Astrocyte (in vitro differentiated cells and primary cell): ENCODE measurements at regions not wholly inside any gene's neighbourhood (a gene's known extent, or its start where the extent isn't known, plus 50 kb on each side); places are given as distances from the start of the nearest gene placed in this dataset.

ENCODE experiments used
- DNase-seq: peaks from one replicate; pipeline ENCODE4 v3.0.0-alpha.2; 2010; ENCODE audit warnings: low read depth
- FAIRE-seq: peaks from 2 replicates; lab custom pipeline; 2011; peaks lifted over from hg19 to GRCh38; lab: Jason Lieb, UNC
- H2AFZ ChIP-seq: 2 replicates; pipeline ENCODE4 v1.6.0; 2012; ENCODE audit warnings: low read depth, low read length, inconsistent platforms
- H3K27ac ChIP-seq: 2 replicates; pipeline ENCODE4 v1.5.1; 2011; ENCODE audit warnings: low read depth, low read length, inconsistent platforms
- H3K27me3 ChIP-seq: 2 replicates; pipeline ENCODE4 v1.6.0; 2011; ENCODE audit warnings: low read length, inconsistent platforms; ENCODE audit not compliant: insufficient read depth
- H3K36me3 ChIP-seq: 2 replicates; pipeline ENCODE4 v1.5.1; 2011; ENCODE audit warnings: low read length, inconsistent platforms; ENCODE audit not compliant: insufficient read depth
- H3K4me1 ChIP-seq: 2 replicates; pipeline ENCODE4 v1.5.1; 2011; ENCODE audit warnings: low read length, inconsistent platforms; ENCODE audit not compliant: insufficient read depth
- H3K4me2 ChIP-seq: 2 replicates; pipeline ENCODE4 v1.6.0; 2012; ENCODE audit warnings: low read length, inconsistent platforms
- H3K4me3 ChIP-seq: 2 replicates; pipeline ENCODE4 v1.5.1; 2011; ENCODE audit warnings: low read depth, mild to moderate bottlenecking, low read length, inconsistent platforms; ENCODE audit not compliant: insufficient read depth
- H3K79me2 ChIP-seq: 2 replicates; pipeline ENCODE4 v1.6.0; 2012; ENCODE audit warnings: mild to moderate bottlenecking, low read length, inconsistent platforms; ENCODE audit not compliant: insufficient read depth
- H3K9ac ChIP-seq: 2 replicates; pipeline ENCODE4 v1.6.0; 2012; ENCODE audit warnings: mild to moderate bottlenecking, low read length, inconsistent platforms
- H3K9me3 ChIP-seq: 2 replicates; pipeline ENCODE4 v1.5.1; 2012; ENCODE audit warnings: low read depth, mild to moderate bottlenecking, low read length, inconsistent platforms; ENCODE audit not compliant: insufficient read depth
- H4K20me1 ChIP-seq: 2 replicates; pipeline ENCODE4 v1.6.0; 2012; ENCODE audit warnings: low read length, inconsistent platforms; ENCODE audit not compliant: insufficient read depth
- H3K27ac Mint-ChIP-seq: one replicate; pipeline ENCODE4 v1.8.0; 2021; ENCODE audit warnings: mild to moderate bottlenecking, mixed read lengths; ENCODE audit not compliant: unreplicated experiment
- H3K27me3 Mint-ChIP-seq: one replicate; pipeline ENCODE4 v1.8.0; 2021; ENCODE audit warnings: low read depth, mixed read lengths; ENCODE audit not compliant: unreplicated experiment
- H3K36me3 Mint-ChIP-seq: one replicate; pipeline ENCODE4 v1.8.0; 2021; ENCODE audit warnings: low read depth, mixed read lengths; ENCODE audit not compliant: unreplicated experiment
- H3K4me1 Mint-ChIP-seq: one replicate; pipeline ENCODE4 v1.8.0; 2021; ENCODE audit warnings: low read depth, mixed read lengths; ENCODE audit not compliant: unreplicated experiment
- H3K4me3 Mint-ChIP-seq: one replicate; pipeline ENCODE4 v1.8.0; 2021; ENCODE audit warnings: mild to moderate bottlenecking, moderate library complexity, mixed read lengths; ENCODE audit not compliant: unreplicated experiment
- H3K9me3 Mint-ChIP-seq: one replicate; pipeline ENCODE4 v1.8.0; 2021; ENCODE audit warnings: mild to moderate bottlenecking, mixed read lengths; ENCODE audit not compliant: unreplicated experiment
- CTCF ChIP-seq: IDR thresholded peaks from 2 replicates; pipeline ENCODE4 v1.5.1; 2011; ENCODE audit warnings: low read depth, mild to moderate bottlenecking, inconsistent platforms, low read length, moderate library complexity; ENCODE audit not compliant: insufficient read depth
- EZH2 ChIP-seq: IDR thresholded peaks from 2 replicates; pipeline ENCODE4 v1.6.1; 2012; ENCODE audit warnings: mild to moderate bottlenecking, low read length, inconsistent platforms; ENCODE audit not compliant: insufficient read depth

- H3K27me3 Mint-ChIP-seq, result peaks cover 14% of the 10 kb centered on the region
- no peak for DNase-seq
- H3K27ac ChIP-seq, result no peak overlapping the region
Measured at GRCh38 chr12:113582521-113583218, 111.0 kb upstream of the LHX5 start.

GRCh38 chr12:113581342-113581741 is 109.7 kb upstream of the LHX5 start:
- Mint-ChIP-seq H3K4me1 (no peaks in the 10 kb centered on the region), H3K9me3 (peaks cover 16% of the 10 kb centered on the region), H3K36me3 (no peaks in the 10 kb centered on the region), H3K4me3 (no peak overlapping the region), H3K27ac (no peak overlapping the region), H3K27me3 (peaks cover 16% of the 10 kb centered on the region)
- Histone ChIP-seq H3K27ac (no peak overlapping the region), H3K4me1 (no peaks in the 10 kb centered on the region), H3K4me2 (no peak overlapping the region), H3K79me2 (no peaks in the 10 kb centered on the region), H3K36me3 (no peaks in the 10 kb centered on the region), H3K9me3 (no peaks in the 10 kb centered on the region), H2AFZ (no peak overlapping the region), H4K20me1 (no peaks in the 10 kb centered on the region), H3K4me3 (no peak overlapping the region), H3K9ac (no peak overlapping the region), H3K27me3 (no peaks in the 10 kb centered on the region)
- FAIRE-seq (no peak), DNase-seq (no peak)
- TF ChIP-seq EZH2, result no peak

More at GRCh38 chr12:113582521-113583218, 111.0 kb upstream of the LHX5 start:
- TF ChIP-seq EZH2 (no peak), CTCF (no peak)
- Histone ChIP-seq H3K27me3 (no peaks in the 10 kb centered on the region), H3K9ac (no peak overlapping the region), H3K4me3 (no peak overlapping the region), H4K20me1 (no peaks in the 10 kb centered on the region), H3K9me3 (no peaks in the 10 kb centered on the region), H3K4me1 (no peaks in the 10 kb centered on the region), H3K79me2 (no peaks in the 10 kb centered on the region), H3K4me2 (no peak overlapping the region), H3K36me3 (no peaks in the 10 kb centered on the region), H2AFZ (no peak overlapping the region)
- no peak for FAIRE-seq
- no peaks in the 10 kb centered on the region for H3K36me3 Mint-ChIP-seq
- H3K4me1 Mint-ChIP-seq, result peaks cover 3% of the 10 kb centered on the region
- H3K9me3 Mint-ChIP-seq, result peaks cover 16% of the 10 kb centered on the region
- no peak overlapping the region for H3K4me3 Mint-ChIP-seq
- no peak overlapping the region for H3K27ac Mint-ChIP-seq

GRCh38 chr12:113580437-113580836 is 108.8 kb upstream of the LHX5 start:
- H3K9ac ChIP-seq, result no peak overlapping the region
- no peak overlapping the region for H2AFZ ChIP-seq
- H3K27me3 ChIP-seq, result no peaks in the 10 kb centered on the region
- H4K20me1 ChIP-seq, result no peaks in the 10 kb centered on the region
- Mint-ChIP-seq H3K27me3 (peaks cover 23% of the 10 kb centered on the region), H3K4me1 (no peaks in the 10 kb centered on the region), H3K36me3 (no peaks in the 10 kb centered on the region), H3K9me3 (peaks cover 16% of the 10 kb centered on the region), H3K4me3 (no peak overlapping the region), H3K27ac (no peak overlapping the region)
- H3K27ac ChIP-seq, result no peak overlapping the region
- H3K4me1 ChIP-seq, result no peaks in the 10 kb centered on the region
- no peak overlapping the region for H3K4me2 ChIP-seq
- no peak for DNase-seq
- H3K79me2 ChIP-seq, result no peaks in the 10 kb centered on the region
- FAIRE-seq, result no peak
- H3K9me3 ChIP-seq, result no peaks in the 10 kb centered on the region
- no peak overlapping the region for H3K4me3 ChIP-seq
- TF ChIP-seq EZH2 (no peak), CTCF (no peak)
- no peaks in the 10 kb centered on the region for H3K36me3 ChIP-seq
